Kidney epithelial cell (primary cell): ENCODE measurements at regions not wholly inside any gene's neighbourhood (a gene's known extent, or its start where the extent isn't known, plus 50 kb on each side); places are given as distances from the start of the nearest gene placed in this dataset.

Experiments used
- DNase-seq: peaks from one replicate; pipeline ENCODE4 v3.0.0-alpha.2; 2010; ENCODE audit warnings: low read depth
- H3K27me3 ChIP-seq: 2 replicates; pipeline ENCODE4 v1.6.0; 2011; ENCODE audit warnings: low read length; ENCODE audit not compliant: control insufficient read depth, insufficient read depth
- H3K36me3 ChIP-seq: 2 replicates; pipeline ENCODE4 v1.5.1; 2011; ENCODE audit warnings: low read length; ENCODE audit not compliant: control insufficient read depth, insufficient read depth
- H3K4me3 ChIP-seq: 2 replicates; pipeline ENCODE4 v1.5.1; 2011; ENCODE audit warnings: low read depth, mild to moderate bottlenecking, control low read depth, low read length
- TF ChIP-seq, protein P1 (sequence below): IDR thresholded peaks from 2 replicates; pipeline ENCODE4 v1.5.1; 2011; ENCODE audit warnings: mild to moderate bottlenecking, moderate library complexity, low read length, control low read depth, inconsistent platforms; ENCODE audit not compliant: insufficient read depth, poor library complexity, severe bottlenecking

DNA sequence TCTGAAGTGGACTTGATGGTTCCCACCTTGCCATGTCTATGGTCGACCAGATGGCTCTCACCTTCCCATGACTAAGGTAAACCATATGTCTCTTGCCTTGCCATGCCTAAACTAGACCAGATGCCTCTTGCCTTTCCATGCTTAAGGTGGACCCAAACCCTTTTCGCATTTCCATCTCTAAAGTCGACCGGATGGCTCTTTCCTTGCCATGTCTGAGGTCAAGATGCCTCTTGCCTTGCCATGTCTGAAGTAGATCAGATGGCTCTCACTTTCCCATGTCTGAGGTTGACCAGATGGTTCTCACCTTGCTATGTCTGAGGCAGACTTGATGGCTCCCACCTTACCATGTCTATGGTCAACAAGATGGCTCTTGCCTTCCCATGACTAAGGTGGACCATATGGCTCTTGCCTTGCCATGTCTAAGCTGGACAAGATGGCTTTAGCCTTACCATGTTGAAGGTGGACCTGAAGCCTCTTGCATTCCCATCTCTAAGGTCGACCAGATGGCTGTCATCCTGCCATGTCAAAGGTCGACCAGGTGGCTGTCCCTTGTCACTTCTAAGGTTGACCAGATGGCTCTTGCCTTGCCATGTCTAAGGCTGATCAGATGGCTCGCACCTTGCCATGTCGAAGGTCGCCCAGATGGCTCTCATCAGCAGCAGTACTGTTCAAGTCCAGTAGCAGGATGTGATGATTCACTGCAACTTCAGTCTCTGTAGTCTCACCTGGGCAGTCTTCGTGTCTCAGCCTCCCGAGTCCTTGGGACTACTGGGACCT lies 1439.4 kb downstream of the UQCRFS1 start:
- TF ChIP-seq, protein P1, sequence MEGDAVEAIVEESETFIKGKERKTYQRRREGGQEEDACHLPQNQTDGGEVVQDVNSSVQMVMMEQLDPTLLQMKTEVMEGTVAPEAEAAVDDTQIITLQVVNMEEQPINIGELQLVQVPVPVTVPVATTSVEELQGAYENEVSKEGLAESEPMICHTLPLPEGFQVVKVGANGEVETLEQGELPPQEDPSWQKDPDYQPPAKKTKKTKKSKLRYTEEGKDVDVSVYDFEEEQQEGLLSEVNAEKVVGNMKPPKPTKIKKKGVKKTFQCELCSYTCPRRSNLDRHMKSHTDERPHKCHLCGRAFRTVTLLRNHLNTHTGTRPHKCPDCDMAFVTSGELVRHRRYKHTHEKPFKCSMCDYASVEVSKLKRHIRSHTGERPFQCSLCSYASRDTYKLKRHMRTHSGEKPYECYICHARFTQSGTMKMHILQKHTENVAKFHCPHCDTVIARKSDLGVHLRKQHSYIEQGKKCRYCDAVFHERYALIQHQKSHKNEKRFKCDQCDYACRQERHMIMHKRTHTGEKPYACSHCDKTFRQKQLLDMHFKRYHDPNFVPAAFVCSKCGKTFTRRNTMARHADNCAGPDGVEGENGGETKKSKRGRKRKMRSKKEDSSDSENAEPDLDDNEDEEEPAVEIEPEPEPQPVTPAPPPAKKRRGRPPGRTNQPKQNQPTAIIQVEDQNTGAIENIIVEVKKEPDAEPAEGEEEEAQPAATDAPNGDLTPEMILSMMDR = no peak
- no peaks in the 10 kb centered on the region for H3K36me3 ChIP-seq
- no peaks in the 10 kb centered on the region for H3K27me3 ChIP-seq
- H3K4me3 ChIP-seq = no peak overlapping the region
- no peak for DNase-seq

DNA sequence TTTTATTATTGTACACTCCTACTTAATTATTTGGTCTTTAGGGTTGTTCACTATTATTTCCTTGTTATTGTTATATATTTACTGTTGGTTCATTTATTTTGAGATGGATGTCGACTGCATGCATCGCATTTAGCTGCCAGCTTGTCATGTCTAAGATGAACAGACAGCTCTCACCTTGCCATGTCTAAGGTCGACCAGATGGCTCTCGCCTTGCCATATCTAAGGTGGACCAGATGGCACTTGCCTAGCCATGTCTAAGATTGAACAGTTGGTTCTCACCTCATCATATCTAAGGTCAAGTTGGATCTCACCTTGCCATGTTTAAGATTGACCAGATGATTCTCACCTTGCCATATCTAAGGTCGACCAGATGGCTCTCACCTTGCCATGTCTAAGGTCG lies 1440.9 kb downstream of the UQCRFS1 start:
- Histone ChIP-seq H3K4me3 (no peak overlapping the region), H3K36me3 (no peaks in the 10 kb centered on the region), H3K27me3 (no peaks in the 10 kb centered on the region)
- TF ChIP-seq, protein P1 = no peak
- DNase-seq = no peak

DNA sequence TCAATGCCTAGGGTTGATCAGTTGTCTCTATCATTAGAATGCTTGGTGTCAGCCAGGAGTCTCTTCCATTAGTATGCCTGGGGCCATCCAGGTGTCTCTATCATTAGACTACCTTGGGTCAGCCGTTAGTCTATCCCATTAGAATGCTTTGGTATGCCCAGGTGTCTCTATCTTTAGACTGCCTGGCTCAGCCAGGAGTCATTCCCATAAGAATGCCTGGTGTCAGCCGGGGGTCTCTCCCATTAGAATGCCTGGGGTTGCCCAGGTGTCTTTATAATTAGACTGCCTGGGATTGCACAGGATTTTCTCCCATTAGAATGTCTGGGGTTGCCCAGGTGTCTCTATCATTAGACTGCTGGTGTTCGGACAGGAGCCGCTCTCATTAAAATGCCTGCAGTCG lies 1442.9 kb downstream of the UQCRFS1 start:
- H3K27me3 ChIP-seq = no peaks in the 10 kb centered on the region
- H3K4me3 ChIP-seq = no peak overlapping the region
- DNase-seq = no peak
- H3K36me3 ChIP-seq = no peaks in the 10 kb centered on the region
- TF ChIP-seq, protein P1 = no peak

DNA sequence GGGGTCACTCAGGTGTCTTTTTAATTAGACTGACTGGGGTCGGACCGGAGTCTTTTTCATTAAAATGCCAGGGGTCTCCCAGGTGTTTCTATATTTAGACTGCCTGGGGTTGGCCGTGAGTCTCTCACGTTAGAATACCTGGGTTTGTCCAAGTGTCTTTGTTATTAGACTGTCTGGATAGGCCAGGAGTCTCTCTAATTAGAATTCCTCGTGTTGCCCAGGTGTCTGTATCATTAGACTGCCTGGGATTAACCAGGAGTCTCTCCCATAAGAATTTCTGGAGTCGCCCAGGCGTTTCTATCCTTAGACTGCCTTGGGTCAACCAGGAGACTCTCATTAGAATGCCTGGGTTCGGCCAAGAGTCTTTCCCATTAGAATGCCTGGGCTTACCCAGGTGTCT lies 1445.7 kb downstream of the UQCRFS1 start:
- no peak for DNase-seq

DNA sequence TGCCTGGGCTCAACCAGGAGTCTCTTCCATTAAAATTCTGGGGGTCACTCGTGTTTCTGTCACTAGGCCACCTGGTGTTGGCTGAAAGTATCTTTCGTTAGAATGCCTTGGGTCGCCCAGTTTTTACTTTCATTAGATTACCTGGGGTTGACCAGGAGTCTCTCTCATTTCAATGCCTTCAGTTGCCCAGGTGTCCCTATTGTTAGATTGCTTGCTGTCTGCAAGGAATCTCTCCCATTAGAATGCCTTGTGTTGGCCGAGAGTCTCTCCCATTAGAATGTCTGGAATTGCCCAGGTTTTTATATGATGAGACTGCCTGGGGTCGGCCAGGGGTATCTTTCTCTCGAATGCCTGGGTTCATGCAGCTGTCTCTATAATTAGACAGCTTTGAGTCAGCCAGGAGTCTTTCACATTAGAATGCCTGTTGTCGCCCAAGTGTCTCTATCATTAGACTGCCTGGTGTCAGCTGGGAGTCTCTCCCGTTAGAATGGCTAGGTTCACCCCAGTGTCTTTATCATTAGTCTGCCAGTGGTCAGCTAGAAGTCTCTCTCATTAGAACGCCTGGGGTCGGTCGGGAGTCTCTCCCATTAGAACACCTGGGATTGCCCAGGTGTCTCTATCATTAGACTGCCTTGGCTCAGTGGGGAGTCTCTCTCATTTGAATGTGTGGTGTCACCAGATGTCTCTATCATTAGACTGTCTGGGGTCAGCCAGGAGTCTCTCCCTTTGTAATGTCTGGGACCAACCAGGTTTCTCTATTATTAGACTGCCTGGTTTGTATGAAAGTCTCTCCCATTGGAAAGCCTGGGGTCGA lies 1446.8 kb downstream of the UQCRFS1 start:
- no peak for DNase-seq
- H3K27me3 ChIP-seq = no peaks in the 10 kb centered on the region
- no peaks in the 10 kb centered on the region for H3K36me3 ChIP-seq
- TF ChIP-seq, protein P1 = no peak
- H3K4me3 ChIP-seq = no peak overlapping the region

More for the DNA sequence above, 1445.7 kb downstream of the UQCRFS1 start:
- Histone ChIP-seq H3K4me3 (no peak overlapping the region), H3K36me3 (no peaks in the 10 kb centered on the region), H3K27me3 (no peaks in the 10 kb centered on the region)
- TF ChIP-seq, protein P1 = no peak

DNA sequence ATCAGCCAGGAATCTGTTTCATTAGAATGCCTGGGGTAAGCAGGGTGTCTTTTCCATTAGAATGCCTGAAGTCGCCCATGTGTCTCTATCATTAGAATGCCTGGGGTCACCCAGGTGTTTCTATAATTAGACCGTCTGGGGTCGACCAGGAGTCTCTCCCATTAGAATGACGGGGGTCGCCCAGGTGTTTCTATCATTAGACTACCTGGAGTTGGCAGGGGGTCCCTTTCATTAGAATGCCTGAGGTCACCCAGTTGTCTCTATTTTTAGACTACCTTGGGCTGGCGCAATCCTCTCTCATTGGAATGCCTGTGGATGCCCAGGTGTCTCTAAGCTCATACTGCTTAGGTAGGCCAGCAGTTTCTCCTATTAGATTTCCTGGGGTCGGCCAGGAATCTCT lies 1447.6 kb downstream of the UQCRFS1 start:
- no peak for DNase-seq
- no peaks in the 10 kb centered on the region for H3K27me3 ChIP-seq
- H3K36me3 ChIP-seq = no peaks in the 10 kb centered on the region
- H3K4me3 ChIP-seq = no peak overlapping the region
- TF ChIP-seq, protein P1 = no peak
